AG09309 (cell line): ENCODE measurements at regions not wholly inside any gene's neighbourhood (a gene's known extent, or its start where the extent isn't known, plus 50 kb on each side); places are given as distances from the start of the nearest gene placed in this dataset.

Experiments used
- DNase-seq: peaks from one replicate; pipeline ENCODE4 v3.0.0-alpha.2; 2010; ENCODE audit warnings: low read depth
- H3K4me3 ChIP-seq: 2 replicates; pipeline ENCODE4 v1.5.1; 2011; ENCODE audit warnings: mild to moderate bottlenecking, low read depth, low read length, moderate library complexity; ENCODE audit not compliant: control insufficient read depth
- TF ChIP-seq, protein P1 (sequence below): IDR thresholded peaks from 2 replicates; pipeline ENCODE4 v1.5.1; 2011; ENCODE audit warnings: mild to moderate bottlenecking, low read depth, low read length, inconsistent platforms; ENCODE audit not compliant: insufficient read depth, control insufficient read depth; ENCODE audit errors: missing control alignments

DNA sequence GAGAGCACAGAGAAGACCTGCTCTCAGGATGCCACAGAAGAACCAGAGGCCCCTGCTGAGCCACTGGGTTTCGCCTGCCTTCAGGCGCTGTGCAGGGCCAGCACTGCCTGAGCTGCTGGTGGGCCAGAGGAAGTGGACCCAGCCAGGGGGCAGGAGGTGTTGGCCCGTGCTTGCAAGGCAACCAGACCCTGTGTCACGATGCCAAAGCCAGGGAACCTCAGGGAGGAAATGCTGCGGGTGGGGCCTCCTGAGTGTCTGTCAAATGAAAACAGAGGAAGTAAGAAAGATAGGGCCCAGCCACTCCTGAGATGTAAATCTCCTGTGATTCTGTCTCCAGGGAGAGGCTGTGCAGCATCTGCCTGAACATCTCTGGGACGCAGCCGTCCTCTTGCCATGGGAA is 58.1 kb upstream of the ADORA2B start:
- DNase-seq, result no peak
- TF ChIP-seq, protein P1, sequence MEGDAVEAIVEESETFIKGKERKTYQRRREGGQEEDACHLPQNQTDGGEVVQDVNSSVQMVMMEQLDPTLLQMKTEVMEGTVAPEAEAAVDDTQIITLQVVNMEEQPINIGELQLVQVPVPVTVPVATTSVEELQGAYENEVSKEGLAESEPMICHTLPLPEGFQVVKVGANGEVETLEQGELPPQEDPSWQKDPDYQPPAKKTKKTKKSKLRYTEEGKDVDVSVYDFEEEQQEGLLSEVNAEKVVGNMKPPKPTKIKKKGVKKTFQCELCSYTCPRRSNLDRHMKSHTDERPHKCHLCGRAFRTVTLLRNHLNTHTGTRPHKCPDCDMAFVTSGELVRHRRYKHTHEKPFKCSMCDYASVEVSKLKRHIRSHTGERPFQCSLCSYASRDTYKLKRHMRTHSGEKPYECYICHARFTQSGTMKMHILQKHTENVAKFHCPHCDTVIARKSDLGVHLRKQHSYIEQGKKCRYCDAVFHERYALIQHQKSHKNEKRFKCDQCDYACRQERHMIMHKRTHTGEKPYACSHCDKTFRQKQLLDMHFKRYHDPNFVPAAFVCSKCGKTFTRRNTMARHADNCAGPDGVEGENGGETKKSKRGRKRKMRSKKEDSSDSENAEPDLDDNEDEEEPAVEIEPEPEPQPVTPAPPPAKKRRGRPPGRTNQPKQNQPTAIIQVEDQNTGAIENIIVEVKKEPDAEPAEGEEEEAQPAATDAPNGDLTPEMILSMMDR, result no peak
- H3K4me3 ChIP-seq, result no peak overlapping the region

DNA sequence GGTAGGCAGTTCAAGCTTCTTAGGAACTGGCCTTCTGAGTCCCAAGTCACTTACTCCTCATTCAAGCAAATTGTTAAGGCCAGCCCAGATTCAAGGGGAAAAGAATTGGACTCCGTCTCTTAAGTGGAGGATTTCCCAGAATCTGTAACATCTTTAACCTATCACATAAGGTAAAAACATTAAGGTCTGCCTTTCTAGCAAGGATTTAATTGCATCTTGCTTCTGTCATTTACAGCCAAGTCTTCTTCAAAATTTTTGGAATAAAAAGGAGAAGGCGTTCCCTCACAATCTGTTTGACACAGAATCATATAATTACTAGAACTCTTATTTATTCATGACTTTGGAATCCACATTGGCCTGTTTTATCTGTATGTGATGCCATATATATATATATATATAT is 56.5 kb upstream of the ADORA2B start:
- no peak overlapping the region for H3K4me3 ChIP-seq
- DNase-seq, result no peak
- TF ChIP-seq, protein P1, result no peak

DNA sequence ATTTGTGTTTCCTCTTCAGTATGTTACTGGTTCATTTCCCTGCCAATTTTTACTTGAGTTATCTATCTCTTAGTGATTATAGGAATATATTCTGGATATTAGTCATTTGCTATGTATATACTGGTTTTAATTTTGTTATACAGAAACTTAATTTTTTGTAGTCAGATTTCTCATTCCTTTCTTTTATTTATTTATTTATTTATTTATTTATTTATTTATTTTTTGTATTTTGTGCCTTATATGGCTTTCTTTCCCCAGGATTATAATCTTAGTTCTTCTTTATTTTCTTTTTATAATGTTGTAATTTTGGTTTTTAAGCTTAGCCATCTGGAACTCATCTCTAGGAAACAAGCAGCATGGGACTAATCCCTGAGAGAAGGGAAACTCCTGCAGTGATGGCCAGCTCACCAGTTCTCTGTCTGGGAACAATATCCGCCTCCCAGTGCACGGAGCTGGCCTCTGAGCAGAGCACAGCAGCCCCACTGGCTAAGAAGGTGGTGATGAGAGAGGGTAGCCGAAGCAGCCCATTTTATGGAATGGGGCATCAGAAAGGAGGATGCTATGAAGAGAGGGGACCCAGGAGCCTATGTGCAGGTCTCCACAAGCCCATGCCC is 54.5 kb upstream of the ADORA2B start:
- no peak for DNase-seq
- TF ChIP-seq, protein P1, result no peak
- H3K4me3 ChIP-seq, result no peak overlapping the region

DNA sequence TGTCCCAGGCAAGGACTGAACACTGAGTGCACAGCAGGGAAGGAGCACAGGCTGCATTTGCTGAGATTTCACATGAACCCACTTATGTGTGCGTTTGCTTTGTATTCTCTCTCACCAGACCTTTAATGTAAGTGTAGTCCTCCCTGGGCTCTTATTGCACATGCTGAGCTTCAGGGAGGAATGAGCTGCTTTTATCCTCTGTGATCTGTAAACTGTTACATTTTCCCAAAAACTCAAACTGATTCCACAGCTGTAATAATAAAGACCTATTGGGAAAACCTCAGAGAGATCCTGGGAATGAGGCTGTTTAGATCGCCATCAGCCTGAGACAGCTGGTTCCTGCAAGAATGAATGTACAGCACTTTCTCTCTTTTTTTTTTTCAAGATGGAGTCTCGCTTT is 53.6 kb upstream of the ADORA2B start:
- H3K4me3 ChIP-seq, result no peak overlapping the region
- TF ChIP-seq, protein P1, result no peak

DNA sequence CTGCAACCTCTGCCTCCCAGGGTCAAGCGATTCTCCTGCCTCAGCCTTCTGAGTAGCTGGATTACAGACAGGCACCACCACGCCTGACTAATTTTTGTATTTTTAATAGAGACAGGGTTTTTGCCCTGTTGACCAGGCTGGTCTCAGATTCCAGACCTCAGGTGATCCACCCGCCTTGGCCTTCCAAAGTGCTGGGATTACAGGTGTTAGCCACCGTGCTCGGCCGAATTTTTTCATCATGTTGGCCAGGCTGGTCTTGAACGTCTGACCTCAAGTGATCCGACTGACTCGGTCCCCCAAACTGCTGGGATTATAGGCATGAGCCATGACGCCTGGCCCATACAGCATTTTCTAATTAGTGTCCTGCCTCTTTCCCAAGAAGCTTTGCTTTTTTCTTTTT is 52.7 kb upstream of the ADORA2B start:
- TF ChIP-seq, protein P1, result no peak
- no peak for DNase-seq
- H3K4me3 ChIP-seq, result no peak overlapping the region

More for the DNA sequence above, 53.6 kb upstream of the ADORA2B start:
- DNase-seq, result no peak

DNA sequence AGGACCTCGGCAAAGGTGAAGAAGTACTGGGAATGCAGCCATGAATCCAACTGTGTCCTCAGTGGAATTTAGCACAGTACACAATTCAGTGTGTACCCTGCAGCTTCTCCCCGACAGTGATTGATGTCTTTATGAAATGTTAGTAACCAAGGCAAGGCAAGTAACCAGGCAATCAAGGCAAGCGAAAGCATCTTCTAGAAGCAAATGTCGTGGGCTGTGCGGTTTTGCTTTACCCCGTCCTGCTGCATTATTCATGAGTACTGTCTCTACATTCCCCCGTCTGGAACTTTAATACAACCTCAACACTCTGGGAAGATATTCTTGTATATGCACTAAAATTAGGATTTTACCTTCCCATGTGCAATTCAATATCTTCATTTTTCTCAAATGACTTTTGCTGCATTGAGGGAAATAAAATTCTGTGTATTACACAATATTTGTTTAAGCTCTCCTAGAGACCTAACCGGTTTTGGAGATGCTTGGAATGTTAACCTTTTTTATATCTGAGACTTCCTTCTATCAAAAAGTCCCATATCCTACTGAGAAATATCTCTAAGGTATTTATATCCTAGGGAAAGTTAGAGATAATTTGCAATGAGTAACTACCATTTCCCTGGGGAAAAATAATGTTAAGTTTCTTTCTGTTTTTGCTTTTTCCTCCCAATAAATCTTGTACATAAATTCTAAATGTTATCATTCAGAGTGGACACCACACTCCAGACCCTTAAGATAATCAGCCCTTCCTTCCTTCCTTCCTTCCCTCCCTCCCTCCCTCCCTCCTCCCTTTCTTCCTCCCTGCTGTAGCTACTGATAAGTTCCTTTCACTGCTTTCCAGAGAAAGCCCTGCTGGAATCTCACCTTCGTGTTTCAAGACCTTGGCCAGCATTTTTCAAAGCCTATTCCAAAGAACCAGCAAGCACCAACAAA is 51.9 kb upstream of the ADORA2B start:
- DNase-seq, result peak; percentile 44
- H3K4me3 ChIP-seq, result no peak overlapping the region
- TF ChIP-seq, protein P1, result no peak

DNA sequence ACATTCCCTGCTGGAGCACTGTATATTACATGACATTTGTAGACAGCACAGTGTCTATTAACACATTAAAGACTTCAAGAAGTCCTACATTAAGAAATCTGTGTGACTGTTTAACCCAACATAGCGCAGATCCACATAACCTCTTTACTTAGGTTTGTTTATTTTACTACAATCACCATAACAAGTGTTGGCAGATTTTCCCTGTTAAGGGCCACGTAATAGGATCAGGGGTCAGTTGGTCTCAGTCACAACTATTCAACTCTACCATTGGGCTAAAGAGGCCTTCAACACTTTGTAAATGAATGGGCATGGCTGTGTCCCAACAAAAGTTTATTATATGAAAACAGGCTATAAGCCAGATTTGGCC is 51.3 kb upstream of the ADORA2B start:
- no peak overlapping the region for H3K4me3 ChIP-seq
- DNase-seq, result no peak
- TF ChIP-seq, protein P1, result no peak
